ENCODE measurements at regions not wholly inside any gene's neighbourhood (a gene's known extent, or its start where the extent isn't known, plus 50 kb on each side); places are given as distances from the start of the nearest gene placed in this dataset.

DNA sequence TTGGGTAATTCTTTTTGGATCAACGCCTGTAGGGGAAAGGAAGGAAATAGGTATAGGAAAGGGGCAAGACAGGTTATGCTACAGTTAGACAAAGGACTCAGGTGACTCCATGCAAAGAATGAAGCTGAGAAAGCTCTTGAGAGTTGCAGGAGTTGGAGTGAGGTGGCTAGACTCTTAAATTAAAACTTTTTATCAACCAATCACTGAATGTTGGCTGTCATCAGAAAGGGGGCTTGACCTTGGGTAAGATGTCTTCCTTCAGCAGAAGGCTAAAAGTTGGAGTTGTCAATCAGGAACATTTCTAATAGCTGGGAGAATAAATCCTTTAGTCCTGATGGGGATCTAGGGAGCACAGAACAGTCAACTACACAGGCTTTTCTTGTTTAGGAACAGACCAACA, 595.4 kb downstream of the SLC16A7 start:
- no peaks in the 10 kb centered on the region for H3K4me1 ChIP-seq
- DNase-seq (no peak), ATAC-seq (no peak)
- H3K27ac ChIP-seq: no peak overlapping the region
- no peaks in the 10 kb centered on the region for H3K27me3 ChIP-seq
- TF ChIP-seq POLR2A (IDR thresholded peaks at IDR 0.05) (no peak), CTCF (IDR thresholded peaks at IDR 0.05) (no peak)
- no peak overlapping the region for H3K4me3 ChIP-seq
- no peaks in the 10 kb centered on the region for H3K9me3 ChIP-seq
- intact Hi-C loops (cut with DNase I): no loop called here
- H3K36me3 ChIP-seq: no peaks in the 10 kb centered on the region
- WGBS (ENCODE audit: insufficient coverage, low coverage, low lambda C conversion rate, missing lambda C conversion rate): 13% methylated on average over 1 of the region's 1 CpG

GRCh38 chr12:60191676-60192359, 596.0 kb downstream of the SLC16A7 start:
- intact Hi-C loops (cut with DNase I): no loop called here
- no peak for DNase-seq
- TF ChIP-seq POLR2A (IDR thresholded peaks at IDR 0.05) (no peak), CTCF (IDR thresholded peaks at IDR 0.05) (no peak)

GRCh38 chr12:60194678-60195077, 598.8 kb downstream of the SLC16A7 start:
- H3K4me1 ChIP-seq: no peaks in the 10 kb centered on the region
- H3K9me3 ChIP-seq: no peaks in the 10 kb centered on the region
- no peak overlapping the region for H3K27ac ChIP-seq
- ATAC-seq (no peak), DNase-seq (no peak)
- no peak overlapping the region for H3K4me3 ChIP-seq
- intact Hi-C loops (cut with DNase I): no loop called here
- TF ChIP-seq CTCF (IDR thresholded peaks at IDR 0.05): no peak
- no peak for TF ChIP-seq POLR2A (IDR thresholded peaks at IDR 0.05)
- H3K36me3 ChIP-seq: no peaks in the 10 kb centered on the region
- no peaks in the 10 kb centered on the region for H3K27me3 ChIP-seq

More at GRCh38 chr12:60191676-60192359, 596.0 kb downstream of the SLC16A7 start:
- Histone ChIP-seq H3K27ac (no peak overlapping the region), H3K4me1 (no peaks in the 10 kb centered on the region), H3K36me3 (no peaks in the 10 kb centered on the region), H3K4me3 (no peak overlapping the region), H3K27me3 (no peaks in the 10 kb centered on the region), H3K9me3 (no peaks in the 10 kb centered on the region)
- no peak for ATAC-seq

GRCh38 chr12:60195483-60195882, 599.7 kb downstream of the SLC16A7 start:
- WGBS (ENCODE audit: insufficient coverage, low coverage, low lambda C conversion rate, missing lambda C conversion rate): 73% methylated on average over 1 of the region's 1 CpG
- no peaks in the 10 kb centered on the region for H3K36me3 ChIP-seq
- TF ChIP-seq CTCF (IDR thresholded peaks at IDR 0.05) (no peak), POLR2A (IDR thresholded peaks at IDR 0.05) (no peak)
- intact Hi-C loops (cut with DNase I): no loop called here
- H3K27me3 ChIP-seq: no peaks in the 10 kb centered on the region
- H3K4me3 ChIP-seq: no peak overlapping the region
- H3K9me3 ChIP-seq: no peaks in the 10 kb centered on the region
- H3K4me1 ChIP-seq: no peaks in the 10 kb centered on the region
- H3K27ac ChIP-seq: no peak overlapping the region
- no peak for DNase-seq
- no peak for ATAC-seq

DNA sequence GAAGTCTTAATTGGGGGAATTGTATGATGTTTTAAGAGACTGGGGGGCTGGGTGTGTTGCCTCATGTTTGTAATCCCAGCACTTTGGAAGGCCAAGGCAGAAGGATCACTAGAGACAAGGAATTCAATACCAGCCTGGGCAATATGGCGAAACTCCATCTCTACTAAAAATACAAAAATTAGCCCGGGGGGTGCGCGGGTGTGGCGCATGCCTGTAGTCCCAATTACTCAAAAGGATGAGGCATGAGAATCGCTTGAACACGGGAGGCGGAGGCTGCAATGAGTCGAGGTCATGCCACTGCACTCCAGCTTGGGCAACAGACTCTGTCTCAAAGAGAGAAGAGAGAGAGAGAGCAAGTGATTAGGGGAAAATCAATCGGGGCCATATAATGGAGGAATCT, 600.5 kb downstream of the SLC16A7 start:
- Histone ChIP-seq H3K36me3 (no peaks in the 10 kb centered on the region), H3K27me3 (no peaks in the 10 kb centered on the region), H3K27ac (no peak overlapping the region), H3K9me3 (no peaks in the 10 kb centered on the region), H3K4me3 (no peak overlapping the region), H3K4me1 (no peaks in the 10 kb centered on the region)
- intact Hi-C loops (cut with DNase I): no loop called here
- TF ChIP-seq POLR2A (IDR thresholded peaks at IDR 0.05) (no peak), CTCF (IDR thresholded peaks at IDR 0.05) (no peak)
- WGBS (ENCODE audit: insufficient coverage, low coverage, low lambda C conversion rate, missing lambda C conversion rate): 66% methylated on average over 8 of the region's 10 CpGs
- no peak for ATAC-seq
- DNase-seq: no peak

All from right lobe of liver (tissue), 6 donors.